ENCODE measurements at regions not wholly inside any gene's neighbourhood (a gene's known extent, or its start where the extent isn't known, plus 50 kb on each side); places are given as distances from the start of the nearest gene placed in this dataset.

GRCh38 chr4:63105839-63106238 lies 1303.4 kb downstream of the TECRL start:
- H3K4me2 ChIP-seq (ENCODE audit: control insufficient read depth, extremely low read depth, insufficient read depth, low read depth, low read length), result no peak overlapping the region
- dilution Hi-C loops (cut with MboI; ENCODE audit: extremely low pct_ligation_motif_present, low sequenced_read_pairs), result no loop called here
- H4K20me1 ChIP-seq (ENCODE audit: control insufficient read depth, extremely low read depth, insufficient read depth, low read length), result no peaks in the 10 kb centered on the region
- H3K9ac ChIP-seq (ENCODE audit: control insufficient read depth, extremely low read depth, insufficient read depth, low read length), result no peak overlapping the region
- H3K9me3 ChIP-seq (ENCODE audit: control insufficient read depth, low read depth, low read length), result no peaks in the 10 kb centered on the region
- no peaks in the 10 kb centered on the region for H3K4me1 ChIP-seq (ENCODE audit: control insufficient read depth, extremely low read depth, insufficient read depth, low read length)
- H3K4me3 ChIP-seq (ENCODE audit: control insufficient read depth in 2 of 3, extremely low read depth in 1 of 3, insufficient read depth in 2 of 3, low read depth in 1 of 3, low read length in 3 of 3), result no peak overlapping the region
- FAIRE-seq (no peak), DNase-seq (ENCODE audit: low read depth, low spot score) (no peak)
- H3K36me3 ChIP-seq (ENCODE audit: control insufficient read depth in 2 of 2, extremely low read depth in 1 of 2, insufficient read depth in 2 of 2, low read length in 2 of 2), result no peaks in the 10 kb centered on the region
- H3K27me3 ChIP-seq (ENCODE audit: control insufficient read depth, extremely low read depth, insufficient read depth, low read length), result no peaks in the 10 kb centered on the region
- no peaks in the 10 kb centered on the region for H3K79me2 ChIP-seq (ENCODE audit: control insufficient read depth, insufficient read depth, low read length)
- H2AFZ ChIP-seq (ENCODE audit: control insufficient read depth, low read length), result no peak overlapping the region
- H3K27ac ChIP-seq (ENCODE audit: control insufficient read depth, insufficient read depth, low read length), result no peak overlapping the region
- TF ChIP-seq CTCF (optimal IDR thresholded peaks at IDR 0.05 in 1 of 3, IDR thresholded peaks at IDR 0.05 in 1 of 3, conservative IDR thresholded peaks at IDR 0.05 in 1 of 3; ENCODE audit: extremely low read depth in 1 of 3, insufficient read depth in 2 of 3, low read length in 3 of 3), result no peak
- TF ChIP-seq EZH2 (IDR thresholded peaks at IDR 0.05; ENCODE audit: low read length), result no peak
- no peaks in the 10 kb centered on the region for H3K9me1 ChIP-seq (ENCODE audit: control insufficient read depth, extremely low read depth, insufficient read depth, low read length)

- Histone ChIP-seq H3K27ac (ENCODE audit: control insufficient read depth, insufficient read depth, low read length) (no peak overlapping the region), H3K4me3 (ENCODE audit: control insufficient read depth in 2 of 3, extremely low read depth in 1 of 3, insufficient read depth in 2 of 3, low read depth in 1 of 3, low read length in 3 of 3) (no peak overlapping the region), H3K9me3 (ENCODE audit: control insufficient read depth, low read depth, low read length) (no peaks in the 10 kb centered on the region), H3K4me2 (ENCODE audit: control insufficient read depth, extremely low read depth, insufficient read depth, low read depth, low read length) (no peak overlapping the region), H2AFZ (ENCODE audit: control insufficient read depth, low read length) (no peak overlapping the region), H3K36me3 (ENCODE audit: control insufficient read depth in 2 of 2, extremely low read depth in 1 of 2, insufficient read depth in 2 of 2, low read length in 2 of 2) (no peaks in the 10 kb centered on the region), H3K9me1 (ENCODE audit: control insufficient read depth, extremely low read depth, insufficient read depth, low read length) (no peaks in the 10 kb centered on the region), H3K27me3 (ENCODE audit: control insufficient read depth, extremely low read depth, insufficient read depth, low read length) (no peaks in the 10 kb centered on the region), H3K79me2 (ENCODE audit: control insufficient read depth, insufficient read depth, low read length) (no peaks in the 10 kb centered on the region), H4K20me1 (ENCODE audit: control insufficient read depth, extremely low read depth, insufficient read depth, low read length) (no peaks in the 10 kb centered on the region), H3K4me1 (ENCODE audit: control insufficient read depth, extremely low read depth, insufficient read depth, low read length) (no peaks in the 10 kb centered on the region), H3K9ac (ENCODE audit: control insufficient read depth, extremely low read depth, insufficient read depth, low read length) (no peak overlapping the region)
- TF ChIP-seq EZH2 (IDR thresholded peaks at IDR 0.05; ENCODE audit: low read length), result no peak
- TF ChIP-seq CTCF (optimal IDR thresholded peaks at IDR 0.05 in 1 of 3, IDR thresholded peaks at IDR 0.05 in 1 of 3, conservative IDR thresholded peaks at IDR 0.05 in 1 of 3; ENCODE audit: extremely low read depth in 1 of 3, insufficient read depth in 2 of 3, low read length in 3 of 3), result no peak
- no peak for DNase-seq (ENCODE audit: low read depth, low spot score)
- FAIRE-seq, result no peak
- dilution Hi-C loops (cut with MboI; ENCODE audit: extremely low pct_ligation_motif_present, low sequenced_read_pairs), result no loop called here
These were observed 1318.6 kb downstream of the TECRL start for GRCh38 chr4:63090641-63091040.

Measured in keratinocyte (primary cell).